MM.1S (cell line): ENCODE measurements at regions not wholly inside any gene's neighbourhood (a gene's known extent, or its start where the extent isn't known, plus 50 kb on each side); places are given as distances from the start of the nearest gene placed in this dataset.

ENCODE experiments used
- EZH2 ChIP-seq: fragments of 300-600 bp; sonication (generic); optimal IDR thresholded peaks from 2 replicates; pipeline ENCODE3; 2017; ENCODE audit warnings: low read depth, mild to moderate bottlenecking, antibody characterized with exemption, low read length, mixed read lengths
- EZH2phosphoT487 ChIP-seq: fragments of 300-600 bp; sonication (generic); IDR thresholded peaks from 2 replicates; pipeline ENCODE4 v1.6.1; 2018; ENCODE audit warnings: antibody characterized with exemption, low read length
- TF ChIP-seq, protein P1 (sequence below): fragments of 300-600 bp; sonication (generic); IDR thresholded peaks from 2 replicates; pipeline ENCODE4 v1.5.1; 2016; ENCODE audit warnings: antibody characterized with exemption, low read length, mixed read lengths

DNA sequence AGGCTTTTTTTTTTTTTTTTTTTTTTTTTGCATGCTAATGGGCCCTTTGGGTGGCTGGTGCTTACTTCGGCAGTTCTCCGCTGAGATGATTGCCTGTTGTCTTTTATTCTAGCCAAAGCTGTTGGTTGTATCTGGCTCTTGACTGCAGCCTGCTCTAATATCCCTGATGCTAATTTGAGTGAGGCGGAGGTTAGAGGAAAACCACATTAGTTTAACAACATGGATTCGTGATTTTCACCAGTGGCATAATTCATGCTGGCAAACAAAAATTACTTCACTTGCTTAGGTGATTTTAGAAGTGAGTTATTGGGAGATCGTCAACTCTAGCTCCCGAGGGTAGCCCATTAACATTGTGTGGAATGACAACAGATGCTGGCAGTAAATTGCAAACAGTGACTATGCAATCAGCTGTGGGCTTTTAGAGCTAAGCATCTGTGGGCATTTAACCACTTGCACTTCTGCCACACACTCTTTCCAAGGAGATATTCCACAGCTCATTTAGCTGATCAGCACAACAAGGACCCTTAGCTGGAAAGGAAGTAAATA, 97.6 kb upstream of the ZDHHC17 start:
- TF ChIP-seq, protein P1, sequence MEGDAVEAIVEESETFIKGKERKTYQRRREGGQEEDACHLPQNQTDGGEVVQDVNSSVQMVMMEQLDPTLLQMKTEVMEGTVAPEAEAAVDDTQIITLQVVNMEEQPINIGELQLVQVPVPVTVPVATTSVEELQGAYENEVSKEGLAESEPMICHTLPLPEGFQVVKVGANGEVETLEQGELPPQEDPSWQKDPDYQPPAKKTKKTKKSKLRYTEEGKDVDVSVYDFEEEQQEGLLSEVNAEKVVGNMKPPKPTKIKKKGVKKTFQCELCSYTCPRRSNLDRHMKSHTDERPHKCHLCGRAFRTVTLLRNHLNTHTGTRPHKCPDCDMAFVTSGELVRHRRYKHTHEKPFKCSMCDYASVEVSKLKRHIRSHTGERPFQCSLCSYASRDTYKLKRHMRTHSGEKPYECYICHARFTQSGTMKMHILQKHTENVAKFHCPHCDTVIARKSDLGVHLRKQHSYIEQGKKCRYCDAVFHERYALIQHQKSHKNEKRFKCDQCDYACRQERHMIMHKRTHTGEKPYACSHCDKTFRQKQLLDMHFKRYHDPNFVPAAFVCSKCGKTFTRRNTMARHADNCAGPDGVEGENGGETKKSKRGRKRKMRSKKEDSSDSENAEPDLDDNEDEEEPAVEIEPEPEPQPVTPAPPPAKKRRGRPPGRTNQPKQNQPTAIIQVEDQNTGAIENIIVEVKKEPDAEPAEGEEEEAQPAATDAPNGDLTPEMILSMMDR = no peak
- TF ChIP-seq EZH2phosphoT487 = no peak
- no peak for TF ChIP-seq EZH2
